CD4-positive, alpha-beta T cell treated with Interleukin-17A for 4 hours (primary cell): ENCODE measurements at regions not wholly inside any gene's neighbourhood (a gene's known extent, or its start where the extent isn't known, plus 50 kb on each side); places are given as distances from the start of the nearest gene placed in this dataset.
"Not testable (repeated sequence)": the region's sequence is repeated elsewhere in the genome, so short reads cannot be mapped to it uniquely, and the experiment has no call there.

ENCODE experiments used
- DNase-seq: peaks from one replicate; pipeline ENCODE4 v3.0.0-alpha.2; 2020; ENCODE audit warnings: mixed read lengths

- no peak for DNase-seq
Measured at GRCh38 chr13:104979281-104980030, 1556.0 kb downstream of the EFNB2 start.

DNA sequence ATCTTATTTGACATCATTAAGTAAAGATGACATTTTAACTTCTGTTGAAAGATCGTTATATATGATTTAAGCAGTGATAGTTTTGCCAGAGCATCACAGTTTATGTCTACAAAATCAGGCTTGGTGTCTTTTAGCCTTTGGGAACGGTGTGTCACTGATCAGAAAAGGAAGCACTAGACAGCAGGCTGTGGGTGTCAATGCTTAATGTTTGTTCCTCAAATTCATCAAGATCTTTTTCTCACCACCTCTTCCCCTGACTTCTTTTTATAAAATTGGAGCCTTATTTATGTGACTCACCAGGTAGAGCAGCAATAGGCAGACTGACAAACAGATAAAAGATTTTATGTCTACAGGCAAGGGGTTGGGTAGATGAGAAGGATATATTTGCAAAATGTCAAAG lies 1558.5 kb downstream of the EFNB2 start:
- no peak for DNase-seq

- no peak for DNase-seq
Measured at GRCh38 chr13:104975272-104975671, 1560.2 kb downstream of the EFNB2 start.

GRCh38 chr13:104968876-104969275 lies 1566.6 kb downstream of the EFNB2 start:
- no peak for DNase-seq

DNA sequence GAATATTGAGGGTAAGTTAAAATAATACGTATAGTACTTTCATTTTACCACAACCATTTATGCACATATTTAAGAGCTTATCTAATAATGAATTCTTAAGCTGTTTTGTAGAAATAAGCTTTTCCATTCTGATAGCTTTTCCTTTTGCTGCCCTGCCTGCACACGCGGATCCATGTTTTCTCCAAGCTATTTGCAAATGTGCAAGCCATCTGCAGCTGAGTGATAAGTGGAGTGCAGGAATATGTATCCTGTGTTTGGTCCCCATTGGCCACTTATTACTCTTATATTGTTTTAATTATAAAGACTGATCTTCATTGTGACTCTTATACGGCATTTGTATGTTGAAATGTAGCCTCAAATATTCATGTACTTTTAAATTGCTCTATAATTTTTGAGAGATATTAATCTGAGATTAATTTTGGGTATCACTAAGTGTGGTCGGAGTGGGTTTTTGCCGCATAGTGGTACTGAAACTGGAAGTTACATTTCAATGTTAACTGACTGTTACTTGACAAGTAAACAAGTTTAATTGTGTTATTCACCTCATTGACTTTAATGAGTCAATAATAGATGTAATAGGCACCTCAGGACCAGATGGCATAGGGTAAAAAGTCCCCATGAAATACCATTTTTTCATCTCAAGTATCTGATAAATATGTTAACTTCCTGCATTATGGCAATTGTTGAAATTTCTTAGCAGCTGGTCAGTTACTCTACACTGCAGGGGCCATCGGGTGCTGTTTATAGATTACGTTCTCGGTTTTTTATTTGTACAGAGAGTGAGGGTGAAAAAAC lies 1567.4 kb downstream of the EFNB2 start:
- no peak for DNase-seq

DNA sequence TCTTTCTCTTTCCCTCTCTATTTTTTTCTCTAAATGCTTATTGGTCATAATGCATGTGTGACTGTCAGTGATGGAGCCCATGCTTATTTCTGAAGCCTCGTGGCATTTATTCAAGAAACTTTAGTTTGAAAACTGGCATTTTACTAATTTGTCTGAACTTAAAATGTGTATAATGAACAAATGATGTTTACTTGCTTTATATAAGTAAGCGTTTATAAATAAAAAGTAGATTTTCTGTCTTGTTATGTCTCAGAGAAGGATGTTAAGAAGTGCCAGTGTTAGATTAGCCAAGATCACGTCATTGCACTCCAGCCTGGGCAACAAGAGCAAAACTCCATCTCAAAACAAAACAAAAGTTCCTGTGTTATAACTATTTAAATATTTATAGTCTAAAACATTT lies 1568.1 kb downstream of the EFNB2 start:
- no peak for DNase-seq

DNA sequence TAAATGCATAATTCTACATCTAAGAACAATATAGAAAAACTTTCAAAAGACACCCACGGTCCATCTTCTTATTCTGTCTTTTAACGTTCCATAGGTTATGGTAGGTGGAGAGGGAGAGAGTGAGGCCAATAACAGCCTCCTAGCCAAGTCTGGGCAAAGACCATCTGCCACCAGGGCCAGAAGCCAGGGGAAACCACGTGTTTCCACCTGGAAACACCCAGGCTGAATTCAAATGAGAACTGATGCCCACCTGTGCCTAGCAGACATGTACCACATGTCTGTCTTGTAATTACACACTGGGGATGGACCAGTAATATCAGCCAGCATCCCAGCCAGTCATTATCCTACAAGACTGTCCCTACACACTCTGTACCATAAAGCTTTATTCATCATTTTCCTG lies 1573.1 kb downstream of the EFNB2 start:
- DNase-seq, result no peak

- no peak for DNase-seq
Measured at GRCh38 chr13:104961246-104961645, 1574.2 kb downstream of the EFNB2 start.

DNA sequence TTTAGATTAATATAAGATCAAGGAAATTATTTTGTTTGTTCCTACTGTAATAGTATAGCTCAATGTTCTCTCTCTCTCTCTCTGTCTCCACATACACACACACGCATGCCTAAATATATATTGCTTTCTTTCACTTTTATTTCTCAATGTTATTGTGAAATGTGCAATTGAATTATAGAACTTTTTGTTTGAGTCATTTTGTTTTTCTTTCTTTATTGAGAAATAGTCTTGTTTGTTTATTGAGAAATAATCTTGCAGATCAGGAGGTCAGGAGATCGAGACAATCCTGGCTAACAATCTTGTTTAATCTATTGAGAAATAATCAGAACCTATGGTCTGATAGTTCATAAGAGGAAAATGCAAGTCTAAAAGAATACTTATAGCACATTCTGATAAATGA lies 1581.3 kb downstream of the EFNB2 start:
- DNase-seq, result no peak

GRCh38 chr13:104953588-104953987 lies 1581.9 kb downstream of the EFNB2 start:
- DNase-seq, result no peak

- no peak for DNase-seq
Measured at GRCh38 chr13:104949840-104950740, 1585.4 kb downstream of the EFNB2 start.

- DNase-seq, result no peak
Measured at GRCh38 chr13:104944176-104944575, 1591.3 kb downstream of the EFNB2 start.

- no peak for DNase-seq
Measured at GRCh38 chr13:104943331-104943730, 1592.1 kb downstream of the EFNB2 start.

DNA sequence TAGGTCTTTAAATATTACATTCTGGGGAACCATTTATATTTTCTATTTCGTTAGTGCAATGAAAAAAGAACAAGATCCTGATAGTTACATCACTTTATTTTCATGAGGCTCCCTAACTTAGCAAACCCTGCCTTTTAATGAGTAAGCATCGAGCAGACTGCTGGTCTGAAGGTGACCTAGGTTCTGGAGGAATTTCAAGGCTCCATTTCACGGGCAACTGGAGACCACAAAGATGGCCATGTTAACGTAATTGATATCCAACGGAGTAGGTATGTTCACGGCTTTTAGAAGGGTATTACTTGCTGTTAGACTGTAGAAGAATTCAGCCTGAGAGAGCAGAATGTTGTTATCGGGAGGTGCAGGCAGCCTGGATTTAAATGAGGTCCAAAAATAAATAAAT lies 1597.6 kb downstream of the EFNB2 start:
- no peak for DNase-seq

GRCh38 chr13:104936304-104936703 lies 1599.2 kb downstream of the EFNB2 start:
- DNase-seq, result no peak

DNA sequence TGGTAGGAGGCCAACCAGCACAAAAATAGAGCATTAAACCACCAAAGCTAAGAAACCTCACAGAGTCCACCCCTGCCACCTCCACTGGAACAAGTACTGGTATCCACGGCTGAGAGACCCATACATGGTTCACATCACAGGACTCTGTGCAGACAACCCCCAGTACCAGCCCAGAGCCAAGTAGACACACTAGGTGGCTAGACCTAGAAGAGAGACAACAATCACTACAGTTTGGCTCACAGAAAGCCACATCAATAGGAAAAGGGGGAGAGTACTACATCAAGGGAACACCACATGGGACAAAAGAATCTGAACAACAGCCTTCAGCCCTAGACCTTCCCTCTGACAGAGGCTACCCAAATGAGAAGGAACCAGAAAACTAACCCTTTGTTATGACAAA lies 1614.9 kb downstream of the EFNB2 start:
- DNase-seq, result not testable (repeated sequence)

- DNase-seq, result no peak
Measured at GRCh38 chr13:104920091-104920490, 1615.4 kb downstream of the EFNB2 start.

- DNase-seq, result no peak
Measured at GRCh38 chr13:104900191-104900817, 1635.2 kb downstream of the EFNB2 start.

DNA sequence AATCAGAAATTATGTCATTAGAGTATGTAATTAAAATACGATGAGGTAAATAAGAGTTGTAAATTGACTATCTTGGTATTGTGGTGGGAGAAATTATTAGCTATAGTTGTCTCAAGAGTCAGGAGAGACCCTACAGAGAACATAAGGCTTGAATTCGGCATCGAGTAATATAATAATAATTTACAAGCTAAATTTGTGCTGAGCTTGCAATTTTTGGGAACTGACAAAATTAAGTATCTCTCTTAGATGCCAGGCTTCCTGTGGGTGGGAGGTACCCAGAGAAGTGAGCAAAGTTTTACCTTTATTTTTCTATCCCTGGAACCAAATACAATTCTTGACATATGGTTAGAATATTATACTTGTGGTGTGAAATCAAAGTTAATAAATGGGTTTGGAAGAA lies 1637.0 kb downstream of the EFNB2 start:
- no peak for DNase-seq

GRCh38 chr13:104895521-104895920 lies 1639.9 kb downstream of the EFNB2 start:
- DNase-seq, result no peak

DNA sequence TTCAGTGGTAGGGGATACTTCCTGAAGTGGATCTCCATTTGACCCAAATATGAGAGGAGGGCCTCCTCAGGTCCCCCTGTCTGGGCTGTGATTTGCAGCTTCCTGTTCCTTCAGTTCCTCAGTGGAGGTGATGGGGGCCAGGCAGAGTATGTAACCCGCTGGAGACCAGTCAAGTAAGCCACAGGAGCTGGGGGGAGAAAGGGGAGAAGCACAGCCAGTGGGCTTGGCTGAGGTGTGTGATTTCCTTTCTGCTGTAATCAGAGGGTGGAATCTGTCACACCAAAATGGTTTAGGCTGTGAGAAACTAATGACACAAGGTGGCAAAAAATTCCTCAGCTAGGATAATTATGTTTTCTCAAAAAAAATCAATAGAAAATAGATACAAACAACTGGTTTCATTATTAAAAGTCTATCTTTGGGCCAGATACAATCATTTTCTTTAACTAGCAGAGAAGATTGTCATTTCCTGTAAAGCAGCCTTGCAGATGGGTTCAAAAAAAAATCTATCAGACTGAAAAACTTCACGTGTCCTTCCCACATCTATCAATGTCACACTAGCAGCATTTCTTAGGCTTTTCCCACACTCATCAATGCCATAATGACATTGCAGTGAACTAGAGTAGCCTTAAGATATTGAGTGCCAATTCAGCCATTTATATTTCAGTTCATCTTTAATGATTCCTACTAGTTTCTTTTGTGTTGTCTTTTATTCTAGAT lies 1660.3 kb downstream of the EFNB2 start:
- DNase-seq, result no peak

DNA sequence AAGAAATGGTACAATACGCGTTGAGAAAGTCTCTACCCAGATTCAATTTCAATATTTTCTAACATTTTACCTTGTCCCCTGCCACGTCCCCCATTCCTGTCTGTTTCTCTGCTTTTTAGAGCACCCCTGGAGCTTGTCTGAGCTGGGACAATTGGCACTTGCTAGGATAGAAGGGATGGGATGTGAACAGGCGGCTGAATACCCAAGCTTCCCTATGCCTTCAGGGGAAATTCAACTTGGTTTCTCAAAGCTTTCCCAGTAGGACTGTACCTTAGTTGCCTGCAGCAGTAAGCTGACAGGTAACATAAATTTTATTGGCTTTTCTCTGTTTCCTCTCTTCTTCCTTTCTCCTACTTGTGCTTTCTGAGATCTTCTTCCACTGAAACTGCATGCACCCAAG lies 1663.3 kb downstream of the EFNB2 start:
- no peak for DNase-seq
